Left renal pelvis (tissue), 4 donors: ENCODE measurements at regions not wholly inside any gene's neighbourhood (a gene's known extent, or its start where the extent isn't known, plus 50 kb on each side); places are given as distances from the start of the nearest gene placed in this dataset.

ENCODE experiments used
- DNase-seq, 4 donors: peaks; one replicate each; pipeline ENCODE4 v3.0.0-alpha.2; 2013; ENCODE audit warnings: low read depth in 4 of 4, low spot score in 3 of 4

DNA sequence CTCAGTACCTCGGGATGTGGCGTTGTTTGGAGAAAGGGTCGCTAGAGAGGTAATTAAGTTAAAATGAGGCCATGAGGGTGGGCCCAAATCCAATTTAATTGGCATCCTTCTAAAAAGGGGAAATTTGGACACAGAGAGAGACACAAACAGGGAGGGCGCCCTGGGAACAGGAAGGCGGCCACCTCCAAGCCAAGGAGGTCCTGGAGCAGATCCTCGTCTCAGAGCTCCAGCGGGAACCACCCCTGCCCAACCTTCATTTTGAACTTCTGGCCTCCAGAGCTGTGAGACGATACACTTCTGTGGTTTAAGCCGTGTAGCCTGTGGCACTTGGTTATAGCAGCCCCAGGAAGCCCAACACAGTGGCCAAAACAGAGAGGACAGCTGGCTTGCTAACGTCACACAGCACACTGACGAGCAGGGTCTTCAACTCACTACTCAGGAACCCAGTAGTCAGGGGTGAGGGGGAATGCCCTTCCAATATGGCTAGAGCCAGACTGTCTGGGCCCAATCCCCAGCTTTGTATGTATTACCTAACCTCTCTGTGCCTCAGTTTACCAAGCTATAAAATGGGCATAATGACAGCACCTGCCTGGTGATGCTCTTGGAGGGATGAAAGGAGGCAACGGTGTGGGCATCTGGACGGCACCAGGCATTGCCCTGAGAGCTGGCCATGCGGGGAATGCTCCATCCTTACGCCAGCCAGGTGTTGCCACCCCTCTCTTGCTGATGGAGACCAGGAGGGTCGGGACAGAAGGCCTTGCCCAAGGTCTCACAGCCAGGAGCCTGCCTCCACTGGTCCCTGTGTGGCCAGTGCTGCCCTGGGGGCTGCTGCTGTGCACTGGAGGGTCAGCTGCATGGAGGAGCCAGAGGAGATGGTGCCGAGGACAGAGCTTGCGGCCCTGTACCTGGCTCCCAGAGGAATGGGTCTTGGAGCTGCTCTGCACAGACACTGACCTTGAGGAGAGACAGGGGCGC, 53.3 kb upstream of the LINC01488 start:
- DNase-seq: no peak

DNA sequence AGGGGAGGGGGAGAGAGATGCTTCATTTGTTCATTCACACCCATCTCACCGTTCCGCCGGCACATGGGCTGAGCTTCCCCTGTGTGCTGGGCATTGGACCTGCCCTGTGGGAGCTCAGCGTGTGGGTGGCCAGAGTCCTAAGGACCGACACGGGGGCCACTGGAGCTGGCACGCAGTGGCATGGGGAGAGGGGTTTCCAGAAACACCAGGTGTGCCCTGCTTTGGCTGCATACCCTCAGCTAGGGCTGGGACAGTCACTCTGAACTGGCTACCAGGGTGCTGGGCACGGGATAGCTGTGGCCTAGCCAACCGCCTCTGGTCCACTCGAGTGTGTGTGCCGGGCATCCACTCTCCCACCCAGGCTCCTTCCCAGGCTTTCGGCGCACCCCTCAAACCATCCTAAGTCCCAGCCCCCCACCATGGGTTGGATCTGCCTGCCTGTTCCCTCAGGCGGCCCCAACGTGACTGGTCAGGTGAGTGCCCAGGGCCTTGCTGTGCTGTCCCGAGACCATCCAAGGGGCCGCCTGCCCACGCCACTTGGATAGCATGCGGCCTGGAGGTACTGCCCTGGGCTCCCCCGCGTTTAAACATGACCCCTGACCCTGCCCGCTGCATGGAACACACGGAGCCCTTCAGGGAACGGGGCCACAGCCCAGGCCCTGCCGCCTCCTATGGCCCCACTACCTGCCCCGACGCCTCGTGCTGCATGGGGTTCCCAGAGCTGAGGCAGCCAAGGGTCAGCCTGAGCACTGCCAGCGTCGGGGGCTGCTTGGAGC, 51.6 kb upstream of the LINC01488 start:
- no peak for DNase-seq

DNA sequence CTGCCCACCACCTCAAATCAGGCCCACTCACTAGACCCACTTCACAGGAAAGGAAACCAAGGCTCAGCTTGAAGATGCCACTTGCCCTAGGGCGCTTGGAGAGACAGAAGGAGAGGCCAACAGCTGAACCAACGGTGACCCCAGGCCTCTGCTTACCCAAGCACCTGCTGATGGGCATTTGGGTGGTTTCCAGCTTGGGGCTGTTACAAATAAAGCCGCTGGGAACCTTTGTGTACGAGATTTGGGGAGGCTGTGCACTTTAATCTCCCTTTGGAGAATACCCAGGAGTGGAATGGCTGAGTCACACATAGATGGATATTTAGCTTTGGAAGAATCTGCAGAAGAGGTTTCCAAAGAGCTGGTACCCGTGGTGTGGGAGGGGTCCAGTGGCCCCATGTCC, 50.9 kb upstream of the LINC01488 start:
- no peak for DNase-seq

DNA sequence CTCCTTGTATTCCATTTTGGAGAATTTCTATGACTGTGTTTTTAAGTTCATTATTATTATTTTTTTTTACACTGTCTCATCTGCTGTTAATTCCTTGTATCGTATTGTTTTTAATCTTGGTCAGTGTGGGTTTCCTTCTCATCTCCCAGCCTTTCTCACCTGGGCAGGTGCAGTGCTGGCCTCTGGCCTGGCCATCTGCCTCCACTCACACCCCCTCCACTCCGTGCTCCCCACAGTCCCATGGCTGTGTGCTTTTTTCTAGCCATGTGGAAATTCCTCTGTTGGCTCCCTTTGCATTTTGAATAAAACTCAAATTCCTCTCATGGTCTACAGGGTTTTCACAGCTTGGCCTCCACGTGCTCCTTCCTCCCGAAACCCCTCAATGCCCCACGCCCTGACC, 50.3 kb upstream of the LINC01488 start:
- DNase-seq: no peak
